ENCODE measurements at regions not wholly inside any gene's neighbourhood (a gene's known extent, or its start where the extent isn't known, plus 50 kb on each side); places are given as distances from the start of the nearest gene placed in this dataset.

- no peak for DNase-seq
- H3K4me3 ChIP-seq (ENCODE audit: insufficient read depth, low read depth, low read length): no peak overlapping the region
- no peaks in the 10 kb centered on the region for H3K27me3 ChIP-seq (ENCODE audit: control insufficient read depth, insufficient read depth, low read length)
- no peaks in the 10 kb centered on the region for H3K36me3 ChIP-seq (replicated peaks; ENCODE audit: control insufficient read depth, insufficient read depth, low read length)
Observed at GRCh38 chr5:89604342-89604741, 721.4 kb upstream of the MEF2C start.

DNA sequence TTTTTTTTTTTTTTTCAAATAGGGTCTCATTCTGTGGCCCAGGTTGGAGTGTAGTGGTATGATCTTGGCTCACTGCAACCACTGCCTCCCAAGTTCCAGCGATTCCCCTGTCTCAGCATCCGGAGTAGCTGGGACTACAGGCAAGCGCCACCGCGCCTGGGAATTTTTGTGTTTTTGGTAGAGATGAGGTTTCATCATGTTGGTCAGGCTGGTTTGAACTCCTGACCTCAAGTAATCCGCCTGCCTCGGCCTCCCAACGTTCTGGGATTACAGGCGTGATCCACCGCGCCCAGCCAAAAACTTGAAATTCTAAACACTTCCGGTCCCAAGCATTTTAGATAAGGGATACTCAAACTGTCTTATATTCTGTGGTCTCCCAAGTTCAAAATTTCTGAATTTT lies 718.9 kb upstream of the MEF2C start:
- Histone ChIP-seq H3K4me3 (ENCODE audit: insufficient read depth, low read depth, low read length) (no peak overlapping the region), H3K36me3 (replicated peaks; ENCODE audit: control insufficient read depth, insufficient read depth, low read length) (no peaks in the 10 kb centered on the region), H3K27me3 (ENCODE audit: control insufficient read depth, insufficient read depth, low read length) (no peaks in the 10 kb centered on the region)
- no peak for DNase-seq

DNA sequence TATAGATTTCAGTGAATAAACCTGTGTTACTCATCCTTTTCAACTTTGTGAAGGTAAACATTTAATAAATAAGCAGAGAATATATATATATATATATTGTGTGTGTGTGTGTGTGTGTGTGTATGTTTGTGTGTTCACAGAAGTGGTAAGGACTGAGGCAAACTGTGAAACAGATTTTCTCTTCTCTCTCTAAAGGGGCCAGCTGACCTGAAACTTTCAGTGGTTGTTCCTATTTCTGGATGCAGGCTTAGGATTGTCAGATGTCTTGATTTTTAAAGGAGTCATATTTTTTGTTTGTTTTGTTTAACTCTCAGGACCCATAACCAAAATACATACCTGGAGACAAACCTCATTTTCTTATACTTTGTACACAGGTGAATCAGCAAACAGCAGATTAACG lies 714.9 kb upstream of the MEF2C start:
- DNase-seq: no peak
- Histone ChIP-seq H3K36me3 (replicated peaks; ENCODE audit: control insufficient read depth, insufficient read depth, low read length) (no peaks in the 10 kb centered on the region), H3K4me3 (ENCODE audit: insufficient read depth, low read depth, low read length) (no peak overlapping the region), H3K27me3 (ENCODE audit: control insufficient read depth, insufficient read depth, low read length) (no peaks in the 10 kb centered on the region)

- DNase-seq: no peak
- Histone ChIP-seq H3K36me3 (replicated peaks; ENCODE audit: control insufficient read depth, insufficient read depth, low read length) (no peaks in the 10 kb centered on the region), H3K4me3 (ENCODE audit: insufficient read depth, low read depth, low read length) (no peak overlapping the region), H3K27me3 (ENCODE audit: control insufficient read depth, insufficient read depth, low read length) (no peaks in the 10 kb centered on the region)
Observed at GRCh38 chr5:89596821-89597220, 713.8 kb upstream of the MEF2C start.

GRCh38 chr5:89595056-89595455 lies 712.1 kb upstream of the MEF2C start:
- H3K27me3 ChIP-seq (ENCODE audit: control insufficient read depth, insufficient read depth, low read length): no peaks in the 10 kb centered on the region
- H3K36me3 ChIP-seq (replicated peaks; ENCODE audit: control insufficient read depth, insufficient read depth, low read length): no peaks in the 10 kb centered on the region
- H3K4me3 ChIP-seq (ENCODE audit: insufficient read depth, low read depth, low read length): no peak overlapping the region
- no peak for DNase-seq

DNA sequence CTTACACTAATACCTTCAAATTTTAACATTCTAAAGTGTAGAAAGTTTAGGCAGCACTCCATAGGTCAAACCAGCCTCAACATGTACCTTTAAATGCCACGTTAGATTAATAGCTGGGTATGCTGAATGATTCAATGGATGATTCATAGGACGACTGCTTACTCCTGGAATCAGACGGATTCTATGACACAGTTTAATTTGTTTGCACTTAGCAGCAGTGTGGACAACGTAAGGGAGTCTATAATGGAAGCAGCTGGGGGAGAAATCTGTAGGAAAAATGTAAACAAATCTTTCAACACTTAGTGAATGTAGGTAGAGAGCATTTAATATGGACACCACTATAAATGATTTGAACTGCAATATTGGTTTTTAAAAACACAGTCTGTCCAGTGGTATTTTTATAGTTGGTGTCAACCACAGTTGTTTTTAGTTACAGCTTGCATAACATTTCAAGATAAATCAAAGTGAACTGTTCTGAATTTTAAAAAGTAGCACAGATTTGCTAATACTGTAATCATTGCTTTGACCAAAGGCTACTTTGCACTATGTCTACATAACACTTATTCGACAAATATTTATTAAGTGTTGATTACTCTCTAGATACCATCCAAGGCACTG lies 701.5 kb upstream of the MEF2C start:
- Histone ChIP-seq H3K27me3 (ENCODE audit: control insufficient read depth, insufficient read depth, low read length) (no peaks in the 10 kb centered on the region), H3K4me3 (ENCODE audit: insufficient read depth, low read depth, low read length) (no peak overlapping the region), H3K36me3 (replicated peaks; ENCODE audit: control insufficient read depth, insufficient read depth, low read length) (no peaks in the 10 kb centered on the region)
- no peak for DNase-seq

GRCh38 chr5:89583534-89583933 lies 700.5 kb upstream of the MEF2C start:
- no peak overlapping the region for H3K4me3 ChIP-seq (ENCODE audit: insufficient read depth, low read depth, low read length)
- no peak for DNase-seq
- no peaks in the 10 kb centered on the region for H3K36me3 ChIP-seq (replicated peaks; ENCODE audit: control insufficient read depth, insufficient read depth, low read length)
- no peaks in the 10 kb centered on the region for H3K27me3 ChIP-seq (ENCODE audit: control insufficient read depth, insufficient read depth, low read length)

GRCh38 chr5:89582768-89583339 lies 699.9 kb upstream of the MEF2C start:
- no peak for DNase-seq
- H3K4me3 ChIP-seq (ENCODE audit: insufficient read depth, low read depth, low read length): no peak overlapping the region
- no peaks in the 10 kb centered on the region for H3K27me3 ChIP-seq (ENCODE audit: control insufficient read depth, insufficient read depth, low read length)

DNA sequence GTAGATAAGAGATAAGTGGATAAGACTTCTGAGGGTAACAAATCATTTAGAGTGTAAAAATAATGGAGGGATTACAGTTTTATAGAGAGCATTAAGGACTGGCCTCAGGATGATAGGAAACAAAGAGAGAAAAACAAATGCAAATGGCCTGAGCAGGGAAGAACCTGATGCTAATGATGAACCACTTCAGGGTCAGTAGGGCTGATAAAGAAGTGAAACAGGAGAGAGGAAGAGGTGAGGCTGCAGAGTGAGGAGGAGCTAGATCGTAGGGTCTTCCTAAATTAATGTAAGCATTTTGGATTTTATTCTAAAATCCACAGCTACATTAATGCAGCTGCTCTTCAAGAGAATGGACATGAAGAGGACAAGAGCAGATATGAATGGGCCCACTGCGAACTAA lies 698.0 kb upstream of the MEF2C start:
- Histone ChIP-seq H3K36me3 (replicated peaks; ENCODE audit: control insufficient read depth, insufficient read depth, low read length) (no peaks in the 10 kb centered on the region), H3K4me3 (ENCODE audit: insufficient read depth, low read depth, low read length) (no peak overlapping the region), H3K27me3 (ENCODE audit: control insufficient read depth, insufficient read depth, low read length) (no peaks in the 10 kb centered on the region)
- no peak for DNase-seq

More at GRCh38 chr5:89582768-89583339, 699.9 kb upstream of the MEF2C start:
- no peaks in the 10 kb centered on the region for H3K36me3 ChIP-seq (replicated peaks; ENCODE audit: control insufficient read depth, insufficient read depth, low read length)

- DNase-seq: no peak
- Histone ChIP-seq H3K36me3 (replicated peaks; ENCODE audit: control insufficient read depth, insufficient read depth, low read length) (no peaks in the 10 kb centered on the region), H3K4me3 (ENCODE audit: insufficient read depth, low read depth, low read length) (no peak overlapping the region), H3K27me3 (ENCODE audit: control insufficient read depth, insufficient read depth, low read length) (no peaks in the 10 kb centered on the region)
Observed at GRCh38 chr5:89575319-89575718, 692.3 kb upstream of the MEF2C start.

- Histone ChIP-seq H3K4me3 (ENCODE audit: insufficient read depth, low read depth, low read length) (no peak overlapping the region), H3K27me3 (ENCODE audit: control insufficient read depth, insufficient read depth, low read length) (no peaks in the 10 kb centered on the region), H3K36me3 (replicated peaks; ENCODE audit: control insufficient read depth, insufficient read depth, low read length) (no peaks in the 10 kb centered on the region)
- DNase-seq: no peak
Observed at GRCh38 chr5:89573345-89573744, 690.4 kb upstream of the MEF2C start.

DNA sequence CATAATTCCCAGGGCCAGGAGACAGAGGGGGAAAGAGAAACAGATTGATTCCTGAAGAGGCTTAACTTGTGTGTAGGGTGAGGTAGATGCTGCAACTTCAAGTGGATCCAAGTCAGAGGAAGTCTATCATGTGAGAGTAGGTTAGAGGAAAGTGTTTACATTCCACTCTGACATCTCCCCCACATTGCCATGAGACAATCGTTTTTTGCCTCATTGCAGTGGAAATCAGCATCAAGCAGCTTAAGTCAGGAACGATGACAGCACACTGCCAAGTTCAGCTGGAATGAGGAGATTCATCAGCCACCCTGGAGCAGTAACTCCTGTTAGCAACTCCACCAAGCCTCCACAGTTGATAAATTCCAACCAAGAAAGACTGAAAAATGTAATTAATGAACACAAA lies 689.7 kb upstream of the MEF2C start:
- DNase-seq: no peak
- Histone ChIP-seq H3K4me3 (ENCODE audit: insufficient read depth, low read depth, low read length) (no peak overlapping the region), H3K27me3 (ENCODE audit: control insufficient read depth, insufficient read depth, low read length) (no peaks in the 10 kb centered on the region), H3K36me3 (replicated peaks; ENCODE audit: control insufficient read depth, insufficient read depth, low read length) (no peaks in the 10 kb centered on the region)

GRCh38 chr5:89570557-89570956 lies 687.6 kb upstream of the MEF2C start:
- no peak overlapping the region for H3K4me3 ChIP-seq (ENCODE audit: insufficient read depth, low read depth, low read length)
- no peaks in the 10 kb centered on the region for H3K27me3 ChIP-seq (ENCODE audit: control insufficient read depth, insufficient read depth, low read length)
- no peaks in the 10 kb centered on the region for H3K36me3 ChIP-seq (replicated peaks; ENCODE audit: control insufficient read depth, insufficient read depth, low read length)
- DNase-seq: no peak

DNA sequence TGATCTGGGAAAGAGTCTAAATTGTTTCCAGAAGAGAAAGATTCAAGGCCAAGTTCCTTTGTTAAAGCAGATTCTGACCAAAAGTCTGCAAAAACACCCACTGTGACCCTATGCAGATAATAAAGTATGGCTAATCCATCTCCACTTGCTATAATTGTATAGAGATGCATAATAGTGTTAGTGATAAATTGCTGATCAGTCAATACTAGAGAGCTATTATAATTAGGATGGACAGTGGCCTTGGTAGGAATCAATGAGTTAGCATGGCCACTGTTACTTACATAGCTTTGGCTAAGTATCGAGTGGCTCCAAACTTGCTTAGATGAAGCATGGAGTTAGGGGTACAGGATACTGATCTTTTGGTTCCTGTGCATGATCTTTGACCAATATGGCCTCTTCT lies 683.4 kb upstream of the MEF2C start:
- Histone ChIP-seq H3K36me3 (replicated peaks; ENCODE audit: control insufficient read depth, insufficient read depth, low read length) (no peaks in the 10 kb centered on the region), H3K27me3 (ENCODE audit: control insufficient read depth, insufficient read depth, low read length) (no peaks in the 10 kb centered on the region), H3K4me3 (ENCODE audit: insufficient read depth, low read depth, low read length) (no peak overlapping the region)
- DNase-seq: no peak

DNA sequence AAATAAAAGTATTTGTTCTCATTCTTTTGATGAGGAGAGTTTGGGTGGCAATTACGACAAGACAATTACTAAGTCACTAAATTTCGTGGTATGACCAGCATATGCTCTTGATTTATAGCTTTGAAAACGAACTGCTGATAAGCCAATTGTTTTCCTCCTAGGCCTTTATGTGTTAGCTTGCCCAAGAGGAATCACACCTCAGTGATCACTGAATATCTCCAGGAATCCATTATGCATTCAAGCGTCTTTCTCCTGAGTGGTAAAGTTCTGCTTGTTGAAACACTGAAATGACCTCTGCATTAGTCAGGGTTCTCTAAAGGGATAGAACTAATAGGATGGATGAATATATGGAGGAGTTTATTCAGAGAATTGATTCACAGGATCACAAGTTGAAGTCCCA lies 677.7 kb upstream of the MEF2C start:
- no peaks in the 10 kb centered on the region for H3K27me3 ChIP-seq (ENCODE audit: control insufficient read depth, insufficient read depth, low read length)
- no peak overlapping the region for H3K4me3 ChIP-seq (ENCODE audit: insufficient read depth, low read depth, low read length)
- no peaks in the 10 kb centered on the region for H3K36me3 ChIP-seq (replicated peaks; ENCODE audit: control insufficient read depth, insufficient read depth, low read length)
- no peak for DNase-seq
